T47D (cell line): ENCODE measurements at regions not wholly inside any gene's neighbourhood (a gene's known extent, or its start where the extent isn't known, plus 50 kb on each side); places are given as distances from the start of the nearest gene placed in this dataset.

ENCODE experiments used
- DNase-seq, 2 experiments: peaks; one replicate each; pipeline versions ENCODE4 v3.0.0 to v3.0.0-alpha.2; 2011 to 2012; ENCODE audit warnings: low read depth in 1 of 2, low spot score in 1 of 2
- JUND ChIP-seq: IDR thresholded peaks from 2 replicates; pipeline ENCODE4 v1.6.1; 2012; ENCODE audit warnings: low read depth
- in situ Hi-C: cut with HindIII; loops from 2 replicates; pipeline ENCODE4 v1.10.0; 2016; ENCODE audit warnings: low sequenced_read_pairs, low pct_unique_long_range_greater_than_20kb

DNA sequence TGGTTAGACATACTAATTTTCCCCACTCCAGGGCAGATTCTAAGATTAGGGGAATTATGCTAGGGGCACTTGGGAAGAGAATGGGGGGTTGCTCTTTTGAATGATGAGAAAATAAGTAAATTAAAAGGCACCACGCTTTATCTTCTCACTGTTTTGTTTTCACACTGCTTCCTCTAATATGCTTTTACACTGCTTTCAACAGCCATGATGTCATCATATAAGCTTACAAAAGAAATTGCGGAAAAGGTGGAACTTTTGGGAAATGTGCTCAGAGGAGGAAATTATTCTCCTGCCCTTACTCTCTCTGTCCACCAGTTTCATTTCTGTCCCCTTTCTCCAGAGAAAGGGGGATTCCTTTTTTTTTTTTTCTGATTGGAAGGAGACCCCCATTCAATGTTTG, 308.2 kb downstream of the TOX3 start:
- in situ Hi-C loops = no loop called here
- no peak for DNase-seq
- TF ChIP-seq JUND = no peak

DNA sequence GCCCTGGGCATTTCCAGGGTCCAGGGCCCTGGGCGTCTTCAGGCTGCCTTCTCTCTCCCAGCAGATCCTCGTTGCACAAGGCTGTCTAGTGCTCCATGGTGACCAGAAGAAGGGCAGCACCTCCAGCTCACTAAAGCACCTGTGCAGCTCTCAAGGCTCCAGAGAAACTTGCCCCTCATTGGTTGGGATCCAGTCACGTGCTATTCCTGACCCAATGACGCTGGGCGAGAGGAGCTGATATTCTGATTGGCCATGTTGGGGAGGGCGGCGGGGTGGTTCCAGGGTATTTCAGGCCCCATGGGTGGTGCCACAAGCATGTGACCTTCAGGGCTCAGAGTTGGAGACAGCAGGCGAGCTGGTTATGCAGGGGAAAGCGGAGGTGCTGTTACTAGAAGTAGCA, 309.1 kb downstream of the TOX3 start:
- DNase-seq = peak in 1 of 2 experiments; percentile 4
- TF ChIP-seq JUND = no peak
- in situ Hi-C loops = no loop called here

DNA sequence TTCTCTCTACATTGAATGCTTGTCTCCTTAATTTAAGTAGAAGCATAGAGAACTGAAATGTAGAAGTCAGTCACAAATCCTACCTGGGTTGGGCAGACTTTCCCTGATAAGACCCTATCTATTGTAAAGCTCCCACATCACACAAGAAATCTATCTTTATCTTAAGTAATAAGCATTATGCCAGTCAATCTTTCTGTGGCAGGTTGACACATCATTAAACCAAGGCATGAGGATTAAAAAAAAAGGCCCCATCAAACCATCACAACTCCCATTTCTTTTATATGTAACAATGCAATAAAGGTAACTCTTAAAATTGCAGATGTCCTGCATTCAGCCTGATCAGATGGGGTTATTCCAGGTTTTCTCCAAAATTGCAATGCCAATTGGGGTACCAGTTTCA, 311.8 kb downstream of the TOX3 start:
- in situ Hi-C loops = no loop called here
- TF ChIP-seq JUND = no peak

DNA sequence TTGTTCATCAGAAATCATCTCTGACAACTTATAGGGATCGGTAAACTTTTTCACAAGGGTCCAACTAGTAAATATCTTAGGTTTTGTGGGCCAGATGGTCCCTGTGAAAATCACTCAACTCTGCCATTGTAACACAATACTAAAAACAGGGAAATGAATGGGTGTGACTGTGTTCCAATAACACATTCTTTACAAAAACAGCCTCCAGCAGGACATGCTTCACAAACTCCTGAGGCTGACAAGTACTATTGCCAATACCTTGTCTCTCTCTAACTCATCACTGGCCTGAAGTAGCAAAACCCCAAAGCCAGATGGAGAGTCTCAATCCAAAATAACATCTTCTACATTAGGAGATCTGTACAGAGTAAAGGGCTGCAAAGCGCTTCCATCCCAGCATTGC, 312.3 kb downstream of the TOX3 start:
- in situ Hi-C loops = no loop called here
- no peak for DNase-seq
- TF ChIP-seq JUND = no peak

More for the DNA sequence above, 311.8 kb downstream of the TOX3 start:
- DNase-seq = no peak

DNA sequence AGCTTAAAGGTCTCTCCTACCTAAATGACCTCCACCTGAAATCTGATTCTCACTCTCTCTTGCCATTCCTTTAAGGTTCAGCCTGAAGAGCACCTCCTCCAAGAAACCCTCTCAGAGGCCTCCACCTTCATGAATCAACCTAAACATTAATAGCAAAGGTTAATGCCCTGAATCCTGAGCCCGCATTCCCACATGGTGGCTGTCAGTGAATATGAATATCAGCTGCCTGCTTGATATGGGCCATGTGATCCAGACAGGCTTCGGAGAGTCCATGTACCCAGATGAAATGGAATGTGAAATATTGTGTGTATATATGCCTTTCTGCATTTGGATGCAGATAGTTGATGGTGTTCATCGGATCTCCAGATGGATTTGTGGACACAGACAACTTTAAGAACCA, 317.5 kb downstream of the TOX3 start:
- TF ChIP-seq JUND = no peak
- in situ Hi-C loops = no loop called here
- DNase-seq = no peak

DNA sequence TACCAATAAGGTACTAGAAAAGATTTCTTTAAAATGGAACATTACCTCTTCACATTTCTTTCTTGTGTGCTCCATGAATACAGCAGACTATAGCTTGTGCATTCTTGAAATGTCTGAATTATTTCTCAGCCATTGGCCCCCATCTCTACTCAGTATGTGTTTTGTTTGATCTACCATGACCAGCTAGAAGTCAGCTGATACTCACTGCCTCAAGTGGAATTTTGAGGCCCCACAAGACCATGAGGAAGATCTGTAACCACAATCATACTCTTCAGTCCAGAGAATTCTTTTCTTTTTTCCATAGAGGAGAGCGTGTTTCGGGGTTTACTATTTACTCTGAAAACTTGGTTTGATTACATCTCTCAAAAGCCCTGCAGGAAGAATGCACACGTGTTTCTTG, 319.1 kb downstream of the TOX3 start:
- no peak for TF ChIP-seq JUND
- in situ Hi-C loops = no loop called here
- DNase-seq = no peak

DNA sequence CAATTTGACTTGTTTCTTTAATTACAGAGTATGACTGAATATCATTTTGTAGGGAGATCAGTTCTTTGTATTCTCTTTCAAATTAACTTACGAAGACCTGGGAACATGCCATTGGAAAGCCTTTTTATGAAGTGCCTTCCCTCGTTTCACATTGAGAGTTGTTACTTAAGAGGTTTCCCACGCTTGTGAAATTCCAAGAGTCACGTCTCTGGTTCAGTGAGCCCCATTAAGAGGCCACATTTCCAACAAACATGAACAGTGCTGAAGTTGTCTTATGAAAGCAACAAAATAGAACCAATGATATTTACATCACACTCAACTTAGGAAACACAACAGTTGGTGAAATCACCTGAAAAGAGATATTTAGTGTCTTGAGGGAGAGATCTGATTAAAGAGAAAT, 334.1 kb downstream of the TOX3 start:
- no peak for DNase-seq
- TF ChIP-seq JUND = no peak
- in situ Hi-C loops = no loop called here

DNA sequence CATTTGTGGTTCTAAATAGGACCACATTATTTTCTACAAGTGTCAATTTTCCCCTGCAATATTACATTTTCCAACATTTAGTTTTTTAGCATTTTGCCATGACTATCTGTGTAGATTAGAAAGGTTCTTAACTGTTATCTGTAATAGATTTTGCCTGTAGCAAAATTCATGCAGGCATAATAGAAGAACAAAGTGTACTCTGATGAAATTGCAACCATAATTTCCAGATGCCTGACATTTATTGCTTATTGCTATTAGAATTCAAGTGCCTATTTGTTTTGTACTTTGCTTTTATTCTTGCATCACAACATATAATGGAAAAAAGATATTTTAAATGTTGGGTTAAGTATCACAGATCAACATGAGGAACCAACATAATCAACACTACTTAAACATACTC, 337.7 kb downstream of the TOX3 start:
- in situ Hi-C loops = no loop called here
- DNase-seq = no peak
- TF ChIP-seq JUND = no peak

DNA sequence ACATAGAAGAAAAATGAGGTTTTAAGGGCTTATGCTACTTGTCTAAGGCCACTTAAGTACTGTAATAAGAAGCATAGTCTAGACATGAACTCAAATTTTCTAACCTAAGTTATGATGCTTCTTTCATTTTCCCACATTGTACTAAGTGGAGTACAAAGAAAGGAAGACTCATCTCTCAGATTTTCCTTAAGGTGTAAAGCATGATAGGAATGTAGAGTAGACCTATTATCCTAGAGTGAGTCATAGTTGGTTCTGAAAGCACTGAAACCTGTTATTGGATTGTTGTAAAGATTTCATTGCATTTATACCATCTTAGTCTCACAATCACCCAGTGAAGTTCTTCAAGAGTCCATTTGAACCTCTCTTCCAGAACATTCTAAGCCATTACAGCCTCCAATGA, 343.8 kb downstream of the TOX3 start:
- no peak for TF ChIP-seq JUND
- DNase-seq = no peak
- in situ Hi-C loops = no loop called here

DNA sequence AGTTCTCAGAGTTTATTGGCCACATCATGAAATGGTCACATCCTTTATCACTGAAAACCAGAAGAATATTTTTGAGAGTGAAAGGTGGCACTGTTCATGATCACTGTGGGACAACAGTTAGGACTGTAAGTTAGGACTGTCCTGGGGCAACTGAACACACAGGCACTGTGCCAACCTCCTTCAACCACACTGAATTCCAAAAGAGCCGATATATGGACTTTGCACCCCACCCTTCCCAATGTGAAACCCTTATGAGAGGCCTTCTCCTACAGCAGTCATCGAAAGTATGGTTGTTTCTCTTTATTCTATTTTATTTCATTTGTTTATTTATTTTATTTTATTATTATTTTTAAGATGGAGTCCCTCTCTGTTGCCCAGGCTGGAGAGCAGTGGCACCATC, 353.5 kb downstream of the TOX3 start:
- DNase-seq = no peak
- no peak for TF ChIP-seq JUND
- in situ Hi-C loops = no loop called here

DNA sequence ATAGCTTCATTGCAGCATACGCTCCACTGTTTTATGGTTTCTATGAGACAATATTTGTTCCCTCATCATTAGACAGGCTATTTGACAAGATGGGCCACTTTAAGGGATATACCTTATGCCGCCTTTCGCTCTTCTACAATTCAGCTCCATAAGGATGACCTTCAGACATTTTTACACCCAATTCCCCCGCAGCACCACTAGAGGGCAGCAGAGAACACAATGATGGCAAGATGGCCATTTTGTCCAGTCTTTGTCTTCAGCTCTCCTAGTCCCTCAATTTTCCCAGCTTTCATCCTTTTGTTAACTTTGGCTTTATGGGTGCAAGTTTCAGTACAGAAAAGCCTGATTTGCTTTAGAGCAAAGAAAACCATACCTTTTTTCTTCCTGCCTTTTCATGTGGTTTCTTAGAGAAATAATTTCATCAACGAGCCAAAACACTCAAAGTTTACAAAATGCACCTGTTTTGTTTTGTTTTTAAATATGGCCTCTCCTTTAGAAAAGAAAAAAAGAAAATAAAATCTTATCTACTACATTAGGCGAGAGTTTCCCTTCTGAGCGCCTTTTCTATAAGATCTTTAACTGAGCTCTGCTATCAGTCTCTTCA, 355.3 kb downstream of the TOX3 start:
- in situ Hi-C loops = no loop called here
- TF ChIP-seq JUND = no peak
- peak; percentile 31 to 74 for DNase-seq

DNA sequence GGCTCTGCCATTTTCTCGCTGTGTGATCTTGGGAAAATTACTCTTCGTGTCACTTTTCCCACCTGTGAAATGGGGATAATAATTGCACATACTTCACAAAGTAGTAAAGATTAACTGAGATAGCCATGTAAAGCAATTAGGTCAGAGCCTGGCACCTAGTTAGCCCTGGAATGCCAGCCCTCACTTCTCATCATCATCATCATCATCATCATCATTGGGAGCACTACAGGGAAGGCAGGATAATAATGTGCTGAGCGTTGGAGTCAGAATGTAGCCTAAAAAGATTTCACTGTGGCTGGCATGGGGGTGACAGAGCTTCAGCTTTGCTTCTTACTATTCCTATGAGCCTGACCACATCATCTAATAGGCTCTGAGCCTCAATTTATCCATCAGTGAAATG, 362.6 kb downstream of the TOX3 start:
- in situ Hi-C loops = no loop called here
- TF ChIP-seq JUND = no peak
- no peak for DNase-seq

DNA sequence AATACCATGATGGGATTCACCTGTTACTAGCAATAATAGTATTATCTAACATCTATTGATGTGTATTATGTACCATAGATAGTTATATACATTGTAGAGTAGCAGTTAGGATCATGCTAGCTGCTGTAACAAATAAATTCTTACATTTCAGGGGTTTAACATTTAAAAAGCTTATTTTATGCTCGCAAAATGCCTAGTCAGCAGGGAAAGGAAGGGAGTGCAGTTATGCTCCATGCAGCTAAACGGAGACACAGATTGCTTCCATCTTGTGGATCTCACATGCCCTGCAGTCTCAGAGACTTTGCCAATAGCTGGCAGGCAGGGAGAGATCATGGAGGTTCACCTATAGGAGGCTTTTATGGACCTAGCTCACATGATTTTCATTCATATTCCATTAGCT, 364.1 kb downstream of the TOX3 start:
- no peak for DNase-seq
- no peak for TF ChIP-seq JUND
- in situ Hi-C loops = no loop called here

DNA sequence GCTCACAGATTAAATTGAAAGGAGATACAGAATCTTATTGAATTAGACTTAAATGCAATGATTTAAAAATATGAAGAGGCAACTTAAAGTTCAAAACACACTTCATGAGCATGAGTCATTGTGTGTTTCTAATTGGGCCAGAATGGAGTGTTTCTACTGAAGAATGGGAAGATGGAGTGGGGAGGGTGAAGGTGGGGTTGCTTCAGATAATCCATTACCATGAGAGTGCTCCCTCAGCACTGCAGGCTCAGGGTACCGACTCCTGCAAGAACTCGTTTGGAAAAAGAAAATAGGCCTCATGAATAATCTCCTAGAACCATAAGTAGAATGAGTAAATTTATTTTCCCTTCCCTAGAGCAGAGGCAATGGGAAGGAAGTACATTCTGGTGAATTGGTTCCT, 372.8 kb downstream of the TOX3 start:
- no peak for DNase-seq
- in situ Hi-C loops = no loop called here
- no peak for TF ChIP-seq JUND
